ENCODE measurements at regions not wholly inside any gene's neighbourhood (a gene's known extent, or its start where the extent isn't known, plus 50 kb on each side); places are given as distances from the start of the nearest gene placed in this dataset.

GRCh38 chr17:21525464-21526130, 149.4 kb downstream of the KCNJ12 start:
- DNase-seq (no peak), ATAC-seq (no peak)
- H3K27me3 ChIP-seq, result no peaks in the 10 kb centered on the region
- no peak overlapping the region for H3K4me3 ChIP-seq
- 87 to 88% methylated on average over 8 of the region's 8 CpGs for WGBS, 2 donors
- intact Hi-C loops (cut with DNase I), result no loop called here
- TF ChIP-seq CTCF (IDR thresholded peaks at IDR 0.05), result no peak
- H3K27ac ChIP-seq, result no peak overlapping the region
- H3K9me3 ChIP-seq, result no peaks in the 10 kb centered on the region
- no peaks in the 10 kb centered on the region for H3K36me3 ChIP-seq
- peaks cover 0 to 7% (median 0%) of the 10 kb centered on the region in 9 donors for H3K4me1 ChIP-seq

DNA sequence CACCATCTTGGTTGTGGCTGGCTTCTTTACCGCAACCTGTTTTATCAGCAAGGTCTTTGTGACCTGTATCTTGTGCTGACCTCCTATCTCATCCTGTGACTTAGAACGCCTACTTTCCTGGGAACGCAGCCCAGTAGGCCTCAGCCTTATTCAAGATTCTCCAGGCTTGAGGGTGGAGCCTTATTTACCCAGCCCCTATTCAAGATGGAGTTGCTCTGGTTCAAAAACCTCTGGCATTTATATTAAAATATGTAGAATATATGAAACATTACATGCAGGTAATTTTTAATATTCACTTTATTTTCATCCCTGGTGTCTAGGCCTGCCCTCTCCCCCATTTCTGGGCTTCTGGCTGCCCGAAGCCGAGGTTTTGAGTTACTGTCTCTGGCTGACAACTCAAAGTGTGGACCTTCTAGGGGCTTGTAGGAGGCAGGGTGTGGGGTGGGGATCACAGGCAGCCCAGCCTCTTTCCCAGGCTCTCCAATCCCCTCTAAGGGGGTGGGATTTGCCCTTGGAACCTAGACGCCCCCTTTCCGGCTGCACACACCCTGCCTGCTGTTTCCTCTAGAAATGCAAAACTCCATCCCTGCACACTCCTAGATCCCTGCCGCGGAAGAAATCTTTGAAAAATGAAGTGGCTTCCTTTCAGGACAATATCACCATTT, 152.0 kb downstream of the KCNJ12 start:
- intact Hi-C loops (cut with DNase I), result no loop called here
- Histone ChIP-seq H3K4me3 (no peak overlapping the region), H3K4me1 (peaks cover 0 to 7% (median 0%) of the 10 kb centered on the region in 9 donors), H3K36me3 (peaks cover 0 to 16% (median 0%) of the 10 kb centered on the region in 9 donors), H3K27ac (no peak overlapping the region), H3K27me3 (no peaks in the 10 kb centered on the region), H3K9me3 (no peaks in the 10 kb centered on the region)
- 69 to 71% methylated on average over 9 of the region's 9 CpGs for WGBS, 2 donors
- DNase-seq (no peak), ATAC-seq (no peak)
- no peak for TF ChIP-seq CTCF (IDR thresholded peaks at IDR 0.05)

- no peak for TF ChIP-seq CTCF (IDR thresholded peaks at IDR 0.05)
- no peaks in the 10 kb centered on the region for H3K27me3 ChIP-seq
- peaks cover 0 to 7% (median 0%) of the 10 kb centered on the region in 9 donors for H3K4me1 ChIP-seq
- DNase-seq, result no peak
- peaks cover 0 to 37% (median 19%) of the 10 kb centered on the region in 9 donors for H3K36me3 ChIP-seq
- WGBS, 2 donors, result 52 to 65% methylated on average over 5 of the region's 5 CpGs
- no peaks in the 10 kb centered on the region for H3K9me3 ChIP-seq
- ATAC-seq, result no peak
- intact Hi-C loops (cut with DNase I), result no loop called here
- no peak overlapping the region for H3K27ac ChIP-seq
- no peak overlapping the region for H3K4me3 ChIP-seq
Observed at GRCh38 chr17:21530311-21530710, 154.2 kb downstream of the KCNJ12 start.

DNA sequence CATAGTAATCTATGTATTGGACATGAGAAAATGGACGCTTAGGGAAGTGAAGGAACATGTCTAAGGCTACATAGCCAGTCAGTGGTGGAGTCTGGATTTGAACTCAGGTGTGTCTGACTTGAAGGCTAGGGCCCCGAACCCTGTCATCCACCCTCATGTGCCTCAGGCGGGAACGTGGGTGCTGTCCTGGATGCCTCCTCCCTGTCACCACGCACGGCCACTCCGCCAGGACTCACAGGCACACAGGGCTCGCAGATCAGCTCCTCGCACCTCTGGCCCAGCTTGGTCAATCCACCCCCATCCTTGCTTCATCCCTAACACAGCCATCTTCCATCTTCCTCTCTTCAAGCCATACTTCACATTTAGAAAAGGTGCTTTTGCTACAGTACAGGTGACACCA, 154.7 kb downstream of the KCNJ12 start:
- H3K9me3 ChIP-seq, result no peaks in the 10 kb centered on the region
- 96 to 97% methylated on average over 9 of the region's 9 CpGs for WGBS, 2 donors
- no peaks in the 10 kb centered on the region for H3K27me3 ChIP-seq
- no peak overlapping the region for H3K4me3 ChIP-seq
- peaks cover 0 to 7% (median 0%) of the 10 kb centered on the region in 9 donors for H3K4me1 ChIP-seq
- peaks cover 0 to 39% (median 20%) of the 10 kb centered on the region in 9 donors for H3K36me3 ChIP-seq
- intact Hi-C loops (cut with DNase I), result no loop called here
- DNase-seq, result no peak
- ATAC-seq, result no peak
- H3K27ac ChIP-seq, result no peak overlapping the region
- no peak for TF ChIP-seq CTCF (IDR thresholded peaks at IDR 0.05)
